GM23338 (cell line): ENCODE measurements at regions not wholly inside any gene's neighbourhood (a gene's known extent, or its start where the extent isn't known, plus 50 kb on each side); places are given as distances from the start of the nearest gene placed in this dataset.

Experiments
- CTCF ChIP-seq, 2 experiments: fragments of 200-600 bp in 1 of 2; sonication (generic) in 1 of 2; conservative IDR thresholded peaks; 2 replicates each; pipeline versions ENCODE4 v1.5.1 to v1.6.1; 2016 to 2017; ENCODE audit warnings: antibody characterized with exemption in 2 of 2, low read depth in 2 of 2, mild to moderate bottlenecking in 2 of 2, moderate library complexity in 1 of 2
- EZH2 ChIP-seq: fragments of 200-600 bp; sonication (generic); IDR thresholded peaks from one replicate; pipeline ENCODE4 v1.8.0; 2017; ENCODE audit warnings: antibody characterized with exemption, mild to moderate bottlenecking, low read depth; ENCODE audit not compliant: unreplicated experiment
- POLR2AphosphoS5 ChIP-seq: IDR thresholded peaks from 2 replicates; pipeline ENCODE4 v1.6.1; 2016; ENCODE audit warnings: antibody characterized with exemption, low read depth
- TF ChIP-seq, protein P1 (sequence below): IDR thresholded peaks from one replicate; pipeline ENCODE4 v1.6.1; 2018; ENCODE audit warnings: antibody characterized with exemption; ENCODE audit not compliant: unreplicated experiment

- TF ChIP-seq CTCF (conservative IDR thresholded peaks at IDR 0.05; ENCODE audit: low read depth in 2 of 2) = no peak
- no peak for TF ChIP-seq EZH2
- TF ChIP-seq POLR2AphosphoS5 = no peak
- TF ChIP-seq, protein P1, sequence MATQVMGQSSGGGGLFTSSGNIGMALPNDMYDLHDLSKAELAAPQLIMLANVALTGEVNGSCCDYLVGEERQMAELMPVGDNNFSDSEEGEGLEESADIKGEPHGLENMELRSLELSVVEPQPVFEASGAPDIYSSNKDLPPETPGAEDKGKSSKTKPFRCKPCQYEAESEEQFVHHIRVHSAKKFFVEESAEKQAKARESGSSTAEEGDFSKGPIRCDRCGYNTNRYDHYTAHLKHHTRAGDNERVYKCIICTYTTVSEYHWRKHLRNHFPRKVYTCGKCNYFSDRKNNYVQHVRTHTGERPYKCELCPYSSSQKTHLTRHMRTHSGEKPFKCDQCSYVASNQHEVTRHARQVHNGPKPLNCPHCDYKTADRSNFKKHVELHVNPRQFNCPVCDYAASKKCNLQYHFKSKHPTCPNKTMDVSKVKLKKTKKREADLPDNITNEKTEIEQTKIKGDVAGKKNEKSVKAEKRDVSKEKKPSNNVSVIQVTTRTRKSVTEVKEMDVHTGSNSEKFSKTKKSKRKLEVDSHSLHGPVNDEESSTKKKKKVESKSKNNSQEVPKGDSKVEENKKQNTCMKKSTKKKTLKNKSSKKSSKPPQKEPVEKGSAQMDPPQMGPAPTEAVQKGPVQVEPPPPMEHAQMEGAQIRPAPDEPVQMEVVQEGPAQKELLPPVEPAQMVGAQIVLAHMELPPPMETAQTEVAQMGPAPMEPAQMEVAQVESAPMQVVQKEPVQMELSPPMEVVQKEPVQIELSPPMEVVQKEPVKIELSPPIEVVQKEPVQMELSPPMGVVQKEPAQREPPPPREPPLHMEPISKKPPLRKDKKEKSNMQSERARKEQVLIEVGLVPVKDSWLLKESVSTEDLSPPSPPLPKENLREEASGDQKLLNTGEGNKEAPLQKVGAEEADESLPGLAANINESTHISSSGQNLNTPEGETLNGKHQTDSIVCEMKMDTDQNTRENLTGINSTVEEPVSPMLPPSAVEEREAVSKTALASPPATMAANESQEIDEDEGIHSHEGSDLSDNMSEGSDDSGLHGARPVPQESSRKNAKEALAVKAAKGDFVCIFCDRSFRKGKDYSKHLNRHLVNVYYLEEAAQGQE = no peak
These were observed 371.1 kb downstream of the SEC23A start for GRCh38 chr14:38731962-38732361.
